Adrenal gland (tissue), 9 donors: ENCODE measurements at regions not wholly inside any gene's neighbourhood (a gene's known extent, or its start where the extent isn't known, plus 50 kb on each side); places are given as distances from the start of the nearest gene placed in this dataset.

Source experiments
- DNase-seq, 7 donors: peaks; one replicate each; pipeline ENCODE4 v3.0.0-alpha.2; 2019 to 2020
- H3K27ac ChIP-seq, 5 donors: fragments of 200-600 bp; sonication (generic) in 4 of 5; 1 replicate in 3 of 5; 2 replicates in 2 of 5; pipeline versions ENCODE4 v1.5.1 to v1.8.0; 2016 to 2020; ENCODE audit warnings: mild to moderate bottlenecking in 1 of 5
- H3K27me3 ChIP-seq: fragments of 200-600 bp; 2 replicates; pipeline ENCODE4 v1.8.0; 2021
- H3K36me3 ChIP-seq, 2 donors: fragments of 200-600 bp; replicated peaks in 1 of 2; 1 replicate in 1 of 2; 2 replicates in 1 of 2; pipeline versions ENCODE4 v1.5.1 to v1.8.0; 2018 to 2022
- H3K4me1 ChIP-seq, 2 donors: fragments of 200-600 bp; replicated peaks in 1 of 2; 1 replicate in 1 of 2; 2 replicates in 1 of 2; pipeline versions ENCODE4 v1.5.1 to v1.8.0; 2018 to 2021
- H3K4me3 ChIP-seq, 4 donors: fragments of 200-600 bp; sonication (generic) in 3 of 4; one replicate each; pipeline ENCODE4 v1.5.1; 2016 to 2018
- H3K9me3 ChIP-seq, 3 donors: fragments of 200-600 bp; sonication (generic) in 1 of 3; replicated peaks in 1 of 3; 1 replicate in 2 of 3; 2 replicates in 1 of 3; pipeline versions ENCODE4 v1.5.1 to v1.8.0; 2016 to 2021
- POLR2A ChIP-seq, 2 donors: fragments of 450-650 bp; IDR thresholded peaks; one replicate each; pipeline ENCODE4 v1.6.1; 2017; ENCODE audit warnings: antibody characterized with exemption in 2 of 2, mild to moderate bottlenecking in 2 of 2, moderate library complexity in 1 of 2
- WGBS, 4 donors: extraction: QIAGEN DNeasy Blood & Tissue Kit in 2 of 4; methylation state at CpG; one replicate each; pipeline versions ENCODE4 v1.1.5 to v1.1.7; 2013 to 2017; 5-methylcytosine and 5-hydroxymethylcytosine counted together
- intact Hi-C, 2 donors: fragments of 100-400 bp; cut with DNase I; formaldehyde crosslinking; loops; one replicate each; pipeline versions ENCODE4 v1.14.1 to v1.15.0; 2022 to 2023
- TF ChIP-seq, protein P1 (sequence below), 6 experiments: fragments of 450-650 bp in 4 of 6; fragments of 200-600 bp in 2 of 6; sonication (generic) in 1 of 6; IDR thresholded peaks; 1 replicate in 5 of 6; 2 replicates in 1 of 6; pipeline versions ENCODE4 v1.5.1 to v1.8.0; 2016 to 2021; ENCODE audit warnings: antibody characterized with exemption in 6 of 6, mild to moderate bottlenecking in 2 of 6, moderate library complexity in 1 of 6
- donor health status: healthy with polysubstance abuse.
- donor health status: Bipolar disorder and iron deficiency.
- donor health status: DM: yes; HTN: yes; CAD: no.
- donor health status: DM: no; HTN: no; CAD: no.
- donor health status: DM: no; HTN: no; CAD: no.

DNA sequence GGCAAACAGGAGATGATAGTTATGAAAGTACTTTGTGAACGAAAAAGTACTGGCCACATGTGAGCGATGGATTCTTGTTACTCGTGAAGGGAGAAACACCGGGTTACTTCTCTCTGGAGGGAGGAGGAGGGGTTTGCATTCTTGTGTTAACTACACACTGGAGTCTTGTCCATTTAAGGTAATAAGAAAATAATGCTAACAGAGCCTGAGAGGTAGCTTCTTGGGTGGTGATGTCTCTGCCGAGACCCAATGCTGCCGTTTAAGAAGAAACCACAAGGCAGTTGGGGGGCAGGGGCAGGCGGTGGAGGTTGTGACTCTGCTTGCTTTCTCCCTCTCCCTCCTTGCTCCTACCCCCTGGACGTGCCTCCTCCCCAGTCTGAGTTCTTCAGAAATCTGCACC is 100.9 kb upstream of the ROPN1 start:
- intact Hi-C loops: loop anchor here in 1 of 2 donors (5.0 kb wide), 1 partner anchor 189 kb away; no protein-coding TSS in a partner anchor
- no peaks in the 10 kb centered on the region for H3K4me1 ChIP-seq
- 85 to 92% (median 87%) methylated on average over 8 of the region's 8 CpGs for WGBS, 4 donors
- no peaks in the 10 kb centered on the region for H3K36me3 ChIP-seq
- no peak overlapping the region for H3K27ac ChIP-seq
- no peak overlapping the region for H3K4me3 ChIP-seq
- no peak for DNase-seq
- H3K9me3 ChIP-seq: no peaks in the 10 kb centered on the region
- H3K27me3 ChIP-seq: no peaks in the 10 kb centered on the region
- no peak for TF ChIP-seq POLR2A (IDR thresholded peaks at IDR 0.05)
- TF ChIP-seq, protein P1, sequence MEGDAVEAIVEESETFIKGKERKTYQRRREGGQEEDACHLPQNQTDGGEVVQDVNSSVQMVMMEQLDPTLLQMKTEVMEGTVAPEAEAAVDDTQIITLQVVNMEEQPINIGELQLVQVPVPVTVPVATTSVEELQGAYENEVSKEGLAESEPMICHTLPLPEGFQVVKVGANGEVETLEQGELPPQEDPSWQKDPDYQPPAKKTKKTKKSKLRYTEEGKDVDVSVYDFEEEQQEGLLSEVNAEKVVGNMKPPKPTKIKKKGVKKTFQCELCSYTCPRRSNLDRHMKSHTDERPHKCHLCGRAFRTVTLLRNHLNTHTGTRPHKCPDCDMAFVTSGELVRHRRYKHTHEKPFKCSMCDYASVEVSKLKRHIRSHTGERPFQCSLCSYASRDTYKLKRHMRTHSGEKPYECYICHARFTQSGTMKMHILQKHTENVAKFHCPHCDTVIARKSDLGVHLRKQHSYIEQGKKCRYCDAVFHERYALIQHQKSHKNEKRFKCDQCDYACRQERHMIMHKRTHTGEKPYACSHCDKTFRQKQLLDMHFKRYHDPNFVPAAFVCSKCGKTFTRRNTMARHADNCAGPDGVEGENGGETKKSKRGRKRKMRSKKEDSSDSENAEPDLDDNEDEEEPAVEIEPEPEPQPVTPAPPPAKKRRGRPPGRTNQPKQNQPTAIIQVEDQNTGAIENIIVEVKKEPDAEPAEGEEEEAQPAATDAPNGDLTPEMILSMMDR (IDR thresholded peaks at IDR 0.05): no peak

DNA sequence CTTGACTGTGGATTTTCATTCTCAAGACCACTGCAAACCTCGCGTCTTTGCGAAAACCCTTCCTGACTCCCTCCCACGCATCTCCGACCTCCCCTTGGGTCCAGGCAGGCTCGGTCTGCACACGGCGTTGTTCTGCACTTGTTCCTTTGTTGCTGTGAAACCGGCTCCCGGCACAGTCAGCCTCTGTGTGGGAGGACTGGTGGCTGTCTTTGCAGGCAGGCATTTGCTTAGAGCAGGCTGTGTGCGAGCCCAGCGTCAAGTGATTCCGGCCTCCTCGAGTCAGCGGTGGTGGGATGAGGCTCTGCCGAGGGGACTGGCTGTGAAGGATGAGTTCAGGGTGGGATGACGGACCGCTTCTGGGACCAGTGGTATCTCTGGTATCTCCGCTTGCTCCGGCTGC is 102.6 kb upstream of the ROPN1 start:
- 88 to 96% (median 92%) methylated on average over 18 to 20 of the region's 20 CpGs for WGBS, 4 donors
- Histone ChIP-seq H3K36me3 (no peaks in the 10 kb centered on the region), H3K4me3 (no peak overlapping the region), H3K27ac (no peak overlapping the region), H3K4me1 (no peaks in the 10 kb centered on the region), H3K9me3 (no peaks in the 10 kb centered on the region), H3K27me3 (no peaks in the 10 kb centered on the region)
- intact Hi-C loops: loop anchor here in 1 of 2 donors (5.0 kb wide), 1 partner anchor 188 kb away; no protein-coding TSS in a partner anchor
- TF ChIP-seq, protein P1 (IDR thresholded peaks at IDR 0.05): no peak
- no peak for TF ChIP-seq POLR2A (IDR thresholded peaks at IDR 0.05)
- DNase-seq: no peak

DNA sequence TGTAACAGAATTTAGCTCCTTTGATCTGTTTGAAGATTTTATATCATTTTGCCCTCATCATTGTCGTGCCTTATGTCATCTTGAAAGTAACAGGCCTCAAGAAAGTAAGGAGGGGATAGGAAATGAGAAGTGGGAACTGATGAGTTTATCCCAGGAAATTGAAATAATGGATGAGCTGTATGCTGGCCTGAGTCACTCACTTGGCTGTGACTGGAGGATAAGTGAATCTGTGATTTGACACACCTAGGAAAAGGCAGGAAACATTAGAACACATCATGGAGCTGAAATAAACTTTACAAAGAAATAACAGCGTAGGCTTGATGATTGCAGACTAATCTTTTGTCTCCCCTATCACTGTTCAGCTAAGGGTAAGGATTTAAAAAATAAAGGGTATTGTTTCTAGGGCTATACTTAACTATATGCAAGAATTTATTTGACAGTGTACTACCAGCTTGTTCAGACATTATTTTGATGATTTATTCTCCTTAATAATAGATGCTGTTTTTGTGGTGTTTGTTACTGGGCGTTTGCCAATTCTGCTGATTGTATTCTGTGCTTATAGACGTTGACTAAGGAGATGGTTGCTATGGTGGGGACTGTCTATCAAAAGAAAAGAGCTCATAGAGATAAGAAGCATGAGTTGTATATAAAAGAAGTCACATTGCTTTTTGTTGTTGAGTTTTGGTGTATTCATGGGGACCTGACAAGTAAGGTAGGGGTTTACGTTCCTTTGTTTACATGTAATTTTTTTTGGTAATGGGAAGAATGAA is 105.6 kb upstream of the ROPN1 start:
- H3K4me1 ChIP-seq: no peaks in the 10 kb centered on the region
- H3K27ac ChIP-seq: no peak overlapping the region
- 69 to 76% (median 74%) methylated on average over 5 of the region's 5 CpGs for WGBS, 4 donors
- H3K9me3 ChIP-seq: no peaks in the 10 kb centered on the region
- intact Hi-C loops: no loop called here
- H3K36me3 ChIP-seq: no peaks in the 10 kb centered on the region
- no peak overlapping the region for H3K4me3 ChIP-seq
- TF ChIP-seq POLR2A (IDR thresholded peaks at IDR 0.05): no peak
- TF ChIP-seq, protein P1 (IDR thresholded peaks at IDR 0.05): no peak
- no peaks in the 10 kb centered on the region for H3K27me3 ChIP-seq
- no peak for DNase-seq

DNA sequence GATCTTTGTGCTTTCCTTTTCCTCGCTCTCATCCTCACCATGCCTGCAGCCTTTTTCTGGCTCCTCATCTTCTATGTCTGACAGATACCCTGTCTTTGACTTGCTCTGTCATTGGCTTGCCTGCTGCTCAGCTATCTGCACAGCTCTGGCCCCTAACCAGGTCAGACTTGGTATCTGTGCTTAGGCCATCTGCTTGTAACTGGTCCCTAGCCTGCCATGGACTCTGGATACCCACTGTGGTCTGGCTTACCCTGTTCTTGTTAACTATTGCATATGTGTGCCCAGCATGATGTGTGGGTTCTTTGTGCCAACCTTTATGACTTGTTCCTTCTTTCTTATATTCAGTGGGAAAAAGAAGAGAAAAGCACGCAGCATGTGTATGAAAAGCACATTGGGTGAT is 109.7 kb upstream of the ROPN1 start:
- Histone ChIP-seq H3K9me3 (no peaks in the 10 kb centered on the region), H3K4me3 (no peak overlapping the region), H3K4me1 (peaks cover 0 to 2% of the 10 kb centered on the region in 2 donors), H3K36me3 (no peaks in the 10 kb centered on the region), H3K27me3 (no peaks in the 10 kb centered on the region), H3K27ac (no peak overlapping the region)
- intact Hi-C loops: no loop called here
- TF ChIP-seq, protein P1 (IDR thresholded peaks at IDR 0.05): no peak
- TF ChIP-seq POLR2A (IDR thresholded peaks at IDR 0.05): no peak
- 93 to 100% (median 97%) methylated on average over 2 of the region's 2 CpGs for WGBS, 4 donors
- DNase-seq: no peak
